Stimulated activated CD8-positive, alpha-beta memory T cell treated with anti-CD3 and anti-CD28 coated beads, Interleukin-2, amount 100 ng/mL, for 48 hours (primary cell): ENCODE measurements at regions not wholly inside any gene's neighbourhood (a gene's known extent, or its start where the extent isn't known, plus 50 kb on each side); places are given as distances from the start of the nearest gene placed in this dataset.
"Not testable (repeated sequence)": the region's sequence is repeated elsewhere in the genome, so short reads cannot be mapped to it uniquely, and the experiment has no call there.

Experiments
- DNase-seq, 2 donors: peaks; one replicate each; pipeline ENCODE4 v3.0.0-alpha.2; 2020; ENCODE audit warnings: low read depth in 2 of 2

- DNase-seq: no peak
These were observed 93.2 kb downstream of the ZNF680 start for GRCh38 chr7:64469673-64470072.

- DNase-seq: no peak
These were observed 97.3 kb downstream of the ZNF680 start for GRCh38 chr7:64465551-64465950.

GRCh38 chr7:64463636-64464375 lies 99.1 kb downstream of the ZNF680 start:
- DNase-seq: peak in 1 of 2 donors; percentile 0

- DNase-seq: not testable (repeated sequence)
These were observed 103.0 kb downstream of the ZNF680 start for GRCh38 chr7:64459858-64460257.

GRCh38 chr7:64433590-64433989 lies 119.8 kb downstream of the ZNF736 start:
- DNase-seq: no peak

- DNase-seq: no peak
These were observed 118.1 kb downstream of the ZNF736 start for GRCh38 chr7:64431838-64432237.

- DNase-seq: no peak
These were observed 115.5 kb downstream of the ZNF736 start for GRCh38 chr7:64429232-64429631.

GRCh38 chr7:64425436-64425835 lies 111.7 kb downstream of the ZNF736 start:
- not testable (repeated sequence) for DNase-seq

GRCh38 chr7:64407148-64407547 lies 93.4 kb downstream of the ZNF736 start:
- DNase-seq: no peak
